GM19468 (cell line): ENCODE measurements at regions not wholly inside any gene's neighbourhood (a gene's known extent, or its start where the extent isn't known, plus 50 kb on each side); places are given as distances from the start of the nearest gene placed in this dataset.

Source experiments
- ATAC-seq: cut with Tn5 transposase; IDR thresholded peaks from one replicate; pipeline ENCODE4 v1.9.1; 2021; ENCODE audit warnings: mild to moderate bottlenecking, moderate library complexity, moderate number of reproducible peaks; ENCODE audit not compliant: unreplicated experiment; ENCODE audit errors: extremely low read depth

DNA sequence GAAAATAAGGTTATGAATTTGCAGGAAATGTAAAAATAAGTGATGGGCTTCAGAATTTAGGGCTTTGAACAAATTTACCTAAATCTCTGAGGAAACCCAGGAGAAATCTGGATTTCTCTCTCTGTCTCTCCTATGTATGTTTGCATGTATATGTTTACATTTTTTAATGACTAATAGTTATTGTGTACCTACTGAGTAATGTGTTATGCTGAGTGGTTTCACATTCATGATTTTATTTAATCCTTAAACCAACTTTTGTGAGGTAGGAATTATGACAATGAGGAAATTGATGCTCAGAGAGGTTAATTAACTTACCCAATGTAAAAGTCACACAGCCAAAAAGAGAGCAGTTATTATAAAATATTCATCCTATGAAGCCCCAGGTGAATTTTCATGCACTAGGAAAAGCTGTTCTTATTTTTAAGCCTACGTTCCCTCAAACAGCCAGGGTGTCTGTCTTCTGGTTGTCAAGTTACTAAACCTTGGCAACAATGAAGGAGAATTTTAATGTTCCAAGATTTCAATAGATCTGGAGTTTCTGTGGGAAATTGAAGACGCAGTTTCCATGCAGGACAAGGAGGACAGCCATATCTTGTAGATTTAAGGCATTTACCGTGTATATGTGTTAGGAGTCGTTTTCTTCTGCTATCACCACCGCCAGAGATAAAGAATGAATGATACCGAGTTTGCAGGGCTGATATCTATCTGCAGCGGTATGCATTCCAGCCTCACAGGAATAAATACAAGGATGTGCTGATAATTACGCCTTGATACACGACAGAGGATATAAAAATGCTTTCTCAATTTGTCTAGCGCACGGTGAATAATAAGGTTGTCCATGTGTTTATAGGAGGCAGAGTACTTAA, 484.8 kb downstream of the ZSWIM6 start:
- no peak for ATAC-seq

DNA sequence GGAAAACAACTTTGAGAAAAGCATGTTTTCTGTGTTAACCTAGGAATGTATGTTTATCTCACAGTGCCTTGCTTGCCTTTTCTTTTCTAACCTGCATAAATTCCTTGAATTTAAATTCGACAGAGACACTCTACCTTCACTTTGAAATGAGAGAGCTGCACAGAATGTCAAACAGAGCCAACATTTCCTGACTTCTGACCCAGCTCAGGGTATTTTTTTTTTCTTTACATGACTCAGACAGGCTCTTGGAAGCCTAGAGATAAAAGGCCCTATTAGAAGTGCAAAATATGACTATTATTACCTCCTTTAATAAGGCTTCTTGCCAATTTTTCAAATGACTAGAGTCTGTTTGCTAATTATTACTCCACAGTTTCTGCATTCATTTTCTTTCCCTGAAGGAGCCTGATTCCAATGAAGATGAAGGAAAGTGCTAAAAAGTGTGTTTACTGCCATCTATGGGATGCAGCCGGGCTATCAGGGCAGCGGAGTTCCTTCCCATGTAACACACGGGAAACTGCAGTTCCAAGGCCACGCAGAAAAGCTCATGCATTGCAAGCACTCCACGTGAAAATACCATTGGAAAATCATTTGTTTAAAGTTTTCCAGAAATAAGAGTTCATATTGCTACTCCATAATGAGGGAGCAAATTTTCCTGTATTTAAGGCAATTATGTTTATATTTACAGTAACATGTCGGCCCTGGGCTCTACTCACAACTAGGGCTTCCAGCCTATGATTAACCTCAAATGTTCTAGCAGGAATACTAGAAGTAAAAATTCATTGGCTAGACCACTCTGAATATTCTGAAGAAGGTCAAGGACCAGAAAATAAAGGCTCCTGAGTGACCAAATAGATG, 485.6 kb downstream of the ZSWIM6 start:
- no peak for ATAC-seq

DNA sequence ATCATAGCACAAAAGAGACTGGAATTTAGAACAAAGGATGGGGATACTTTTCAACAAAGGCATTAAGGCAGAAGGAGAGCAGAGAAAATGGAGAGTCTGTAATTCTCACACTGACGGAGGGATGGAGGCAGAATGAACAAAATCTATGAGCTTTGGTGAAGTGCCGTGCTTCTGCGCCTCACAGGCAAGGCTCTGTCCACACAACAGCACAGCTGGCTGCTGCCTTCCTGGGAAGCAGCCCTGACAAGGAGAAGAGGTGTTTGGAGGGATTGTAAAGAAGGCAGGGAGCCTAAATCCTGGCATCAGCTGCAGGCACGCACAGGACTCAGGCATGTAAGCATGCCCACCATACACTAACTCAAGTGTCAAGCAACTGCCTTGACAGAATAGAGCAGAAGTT, 485.2 kb upstream of the KIF2A start:
- ATAC-seq: no peak

DNA sequence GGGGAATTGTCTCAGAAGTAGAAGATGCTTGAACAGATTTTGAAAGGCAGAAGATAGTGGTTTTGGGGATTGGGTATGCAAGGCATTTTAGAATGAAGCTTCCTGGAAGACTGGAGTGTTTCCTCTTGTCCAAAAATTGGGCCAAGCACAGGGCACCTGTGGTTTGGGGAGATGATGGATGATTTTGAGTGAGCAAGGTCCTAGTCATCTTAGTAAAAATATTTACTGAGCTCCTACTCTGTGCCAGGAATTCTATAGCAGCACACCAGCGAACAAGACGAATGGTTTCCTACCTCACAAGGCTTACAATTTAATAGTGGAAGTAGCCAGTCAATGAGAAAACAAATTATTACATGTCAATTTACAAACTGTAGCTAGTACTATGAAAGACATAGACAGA, 484.4 kb upstream of the KIF2A start:
- no peak for ATAC-seq

DNA sequence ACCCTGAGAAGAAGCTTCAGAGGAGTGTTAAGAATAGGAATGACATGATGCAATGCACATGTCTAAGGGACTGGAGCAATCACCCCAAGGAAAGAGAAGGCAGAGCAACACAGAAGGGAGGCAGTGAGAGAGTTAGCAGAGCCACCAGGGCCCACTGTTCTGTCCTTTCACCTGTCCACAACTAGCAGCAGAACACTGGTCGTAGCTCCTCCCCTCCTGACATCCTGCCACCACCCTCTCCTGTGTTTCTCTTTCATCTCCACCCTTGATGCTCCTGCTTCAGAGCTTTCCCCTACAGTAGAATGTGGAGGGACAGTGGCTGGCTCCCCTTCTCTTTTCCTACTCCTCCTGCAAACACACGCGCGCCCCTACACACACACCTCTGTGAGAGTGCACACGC, 483.4 kb upstream of the KIF2A start:
- ATAC-seq: no peak

DNA sequence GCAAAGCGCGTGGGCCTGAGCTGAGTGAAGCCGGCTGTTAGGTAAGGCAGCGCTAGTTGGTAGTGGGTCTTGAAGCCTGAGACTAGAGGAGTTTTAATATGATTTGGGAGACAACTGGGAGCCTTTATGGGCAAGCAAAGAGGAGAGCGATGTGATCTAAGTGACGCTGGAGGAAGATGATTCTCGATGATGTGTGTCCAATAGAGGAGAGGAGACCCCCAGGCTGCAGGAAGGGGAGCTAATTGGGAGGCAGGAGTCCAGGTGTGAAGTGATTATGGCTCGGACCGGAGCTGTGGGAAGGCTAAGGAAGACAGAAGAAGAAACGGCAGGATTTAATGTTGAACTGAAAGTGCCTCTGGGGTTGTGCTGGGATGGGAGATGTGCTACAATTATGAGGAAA, 482.9 kb upstream of the KIF2A start:
- no peak for ATAC-seq

DNA sequence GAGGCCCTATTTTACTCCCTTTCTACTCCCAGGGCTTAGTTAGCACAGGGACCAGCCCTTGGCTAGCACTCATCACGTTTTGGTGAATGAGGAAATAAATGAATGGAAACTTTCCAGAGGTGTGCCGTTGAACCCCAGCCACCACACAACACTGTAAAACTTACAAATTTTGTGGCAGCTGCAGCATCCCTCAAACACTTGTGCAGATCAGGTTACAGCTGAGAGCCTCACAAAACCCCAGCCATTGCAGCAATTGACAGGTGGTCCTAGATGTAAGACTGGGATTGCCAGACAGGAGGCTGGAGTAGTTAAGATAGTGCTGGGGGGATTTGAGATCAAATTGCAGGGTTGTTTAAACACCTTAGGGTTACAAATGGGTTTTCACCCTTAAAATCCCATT, 482.2 kb upstream of the KIF2A start:
- no peak for ATAC-seq

DNA sequence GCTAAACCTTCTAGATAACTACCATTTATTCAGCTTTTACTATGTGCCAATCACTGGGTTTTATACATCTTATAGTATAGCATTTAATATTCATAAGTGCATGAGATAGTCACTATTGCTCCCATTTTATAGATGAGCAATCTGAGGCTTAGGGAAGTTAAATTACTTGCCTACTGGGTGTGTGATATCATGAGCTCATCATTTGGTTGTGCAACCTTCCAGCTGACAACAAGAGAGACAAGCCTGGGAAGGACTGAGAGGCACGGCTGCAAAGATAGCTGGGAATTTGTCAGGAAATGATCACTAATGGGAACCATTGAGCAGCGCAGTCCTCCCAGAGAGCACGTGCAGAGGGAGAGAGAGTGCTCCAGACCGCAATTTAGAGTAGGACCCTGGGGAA, 481.6 kb upstream of the KIF2A start:
- ATAC-seq: no peak

DNA sequence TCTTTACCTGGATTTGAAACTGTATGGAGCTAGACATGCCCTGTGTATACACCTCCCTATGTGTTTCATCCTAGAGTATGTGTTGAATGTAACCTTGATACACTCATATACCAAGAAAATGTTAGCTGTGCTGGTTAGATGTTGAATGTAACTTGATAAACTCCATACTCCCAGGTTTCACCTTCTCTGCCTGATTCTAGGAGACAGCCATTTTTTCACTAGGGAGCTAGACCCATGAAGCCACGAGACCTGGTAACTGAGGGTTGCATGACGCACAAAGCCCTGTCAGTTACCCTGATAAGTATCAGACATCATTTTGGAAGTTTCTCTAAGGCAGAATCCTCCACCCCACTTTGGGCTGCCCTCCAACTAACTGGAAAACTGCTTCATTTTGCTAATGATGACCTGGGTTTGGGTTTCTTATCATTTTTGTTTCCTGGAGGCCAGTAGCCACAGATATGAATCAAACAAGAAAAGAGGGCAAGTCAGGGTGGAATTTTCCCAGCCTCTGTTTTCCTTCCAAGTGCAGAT, 478.5 kb upstream of the KIF2A start:
- no peak for ATAC-seq

DNA sequence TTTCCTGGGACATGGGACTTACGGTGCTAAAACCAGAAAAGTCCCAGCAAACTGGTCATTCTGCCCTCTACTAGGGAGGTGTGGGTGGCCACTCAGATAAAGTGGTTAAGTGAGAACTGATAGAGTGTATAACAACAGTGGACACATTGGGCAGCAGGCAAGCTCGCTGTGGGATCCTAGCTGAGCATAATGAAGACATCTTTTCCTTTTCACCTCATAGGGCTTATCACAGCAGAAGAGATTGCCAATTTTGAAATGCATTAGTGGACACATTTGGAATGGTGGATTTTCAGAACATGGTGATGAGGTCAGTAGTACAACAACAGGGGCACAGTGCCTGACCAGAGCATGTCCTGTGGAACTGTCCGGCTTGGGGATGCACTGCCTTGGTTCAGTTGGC, 477.1 kb upstream of the KIF2A start:
- ATAC-seq: no peak

DNA sequence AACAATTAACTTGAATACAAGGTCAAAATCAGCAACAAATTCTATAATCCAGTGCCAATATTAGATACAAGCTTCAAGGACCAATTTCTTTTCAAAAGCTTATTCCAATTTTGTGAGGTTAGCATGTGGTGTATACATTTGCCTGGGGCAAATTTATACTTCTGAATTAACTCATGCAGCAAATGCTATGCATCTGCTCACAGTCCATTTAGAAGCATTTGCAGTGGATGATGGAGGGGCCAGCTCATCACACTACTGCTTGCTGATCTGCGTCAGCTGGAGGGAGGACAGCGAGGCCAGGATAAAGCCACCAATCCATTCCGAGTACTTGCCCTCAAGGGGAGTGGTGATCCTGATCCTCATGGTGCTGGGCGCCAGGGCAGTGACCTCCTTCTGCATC, 474.3 kb upstream of the KIF2A start:
- no peak for ATAC-seq

DNA sequence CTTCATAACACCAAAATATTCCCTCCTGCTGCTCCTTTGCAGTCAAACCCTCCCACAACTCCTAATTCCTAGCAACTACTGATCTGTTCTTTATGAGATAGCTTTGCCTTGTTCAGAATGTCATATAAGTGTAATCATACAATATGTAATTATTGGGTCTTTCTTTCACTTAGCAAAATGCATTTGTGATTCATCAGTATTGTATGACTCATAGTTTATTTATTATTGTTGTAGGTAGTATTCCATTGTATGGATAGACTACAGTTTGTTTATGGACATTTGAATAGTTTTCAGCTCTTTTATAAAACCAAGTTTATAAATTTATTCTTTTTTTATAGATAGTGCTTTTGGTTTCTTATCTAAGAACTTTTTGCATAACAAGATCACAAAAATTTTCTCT, 468.2 kb upstream of the KIF2A start:
- no peak for ATAC-seq

DNA sequence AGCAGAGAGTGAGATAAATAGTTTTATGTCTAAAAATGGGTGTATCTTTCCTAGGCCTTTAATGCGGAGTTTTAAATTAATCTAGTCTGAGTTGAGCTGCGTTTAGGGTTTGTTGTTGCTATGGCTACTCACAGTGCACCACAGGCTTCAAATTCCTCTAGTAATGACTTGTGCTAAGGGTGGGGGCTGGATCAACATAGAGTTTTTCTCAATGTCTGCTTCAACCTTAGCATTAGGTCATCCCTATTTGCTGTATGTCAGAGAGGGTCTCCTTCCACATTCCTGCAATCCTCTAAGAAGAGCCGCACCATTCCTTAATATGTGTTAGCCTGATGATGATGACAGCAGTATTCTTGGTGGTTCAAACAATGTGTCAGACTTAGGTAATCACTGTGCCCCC, 465.6 kb upstream of the KIF2A start:
- ATAC-seq: no peak

DNA sequence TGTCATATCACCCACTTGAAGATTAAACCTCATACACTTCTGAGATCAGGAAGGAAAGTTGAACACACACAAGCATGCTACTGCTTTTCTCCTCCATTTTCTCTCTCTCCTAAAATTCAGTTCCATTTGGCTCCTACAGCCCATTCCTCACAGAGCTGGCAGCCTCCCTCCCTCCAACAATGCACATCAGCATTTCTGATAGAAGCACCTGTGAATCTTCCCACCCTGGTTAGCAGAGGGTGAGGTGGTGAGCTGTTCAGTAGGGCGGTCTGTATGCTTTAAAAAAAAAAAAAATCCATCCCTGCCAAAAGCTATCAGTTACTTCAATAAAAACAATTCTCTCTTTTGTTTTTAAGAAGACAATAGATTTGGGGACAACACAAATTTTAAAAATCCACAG, 463.2 kb upstream of the KIF2A start:
- no peak for ATAC-seq

DNA sequence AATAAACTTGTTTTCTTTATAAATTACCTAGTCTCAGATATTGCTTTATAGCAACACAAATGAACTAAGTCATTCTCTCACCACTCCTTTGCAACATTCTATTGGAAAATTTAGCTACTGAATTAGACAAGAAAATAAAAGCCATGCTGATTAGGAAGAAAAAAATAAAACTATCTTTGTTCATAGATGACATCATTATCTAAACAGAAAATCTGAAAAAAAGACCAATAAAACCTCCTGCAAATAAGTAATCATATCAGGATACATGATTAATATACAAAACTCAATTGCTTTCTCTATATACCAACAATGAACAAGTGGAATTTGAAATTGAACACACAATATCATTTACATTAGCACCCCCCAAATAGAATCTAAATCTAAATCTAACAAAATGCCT, 455.3 kb upstream of the KIF2A start:
- ATAC-seq: no peak

DNA sequence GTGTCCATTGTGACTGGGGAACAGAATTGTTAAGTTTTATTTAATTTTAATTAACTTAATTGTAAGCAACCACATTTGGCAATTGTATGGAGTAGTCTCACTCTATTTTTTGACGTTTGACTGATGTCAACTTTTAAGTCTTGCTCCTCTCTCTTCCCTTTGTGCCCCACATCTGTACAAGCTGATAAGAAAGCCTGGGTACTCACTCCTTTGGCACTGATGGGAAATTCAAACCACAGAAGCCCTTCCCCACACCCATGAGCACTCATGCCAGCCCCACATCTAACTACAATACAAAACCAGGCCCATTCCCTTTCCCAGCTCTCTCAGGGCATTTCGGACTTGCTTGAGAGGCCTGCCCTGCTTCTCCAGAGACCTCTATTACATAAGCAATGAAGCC, 451.5 kb upstream of the KIF2A start:
- no peak for ATAC-seq

DNA sequence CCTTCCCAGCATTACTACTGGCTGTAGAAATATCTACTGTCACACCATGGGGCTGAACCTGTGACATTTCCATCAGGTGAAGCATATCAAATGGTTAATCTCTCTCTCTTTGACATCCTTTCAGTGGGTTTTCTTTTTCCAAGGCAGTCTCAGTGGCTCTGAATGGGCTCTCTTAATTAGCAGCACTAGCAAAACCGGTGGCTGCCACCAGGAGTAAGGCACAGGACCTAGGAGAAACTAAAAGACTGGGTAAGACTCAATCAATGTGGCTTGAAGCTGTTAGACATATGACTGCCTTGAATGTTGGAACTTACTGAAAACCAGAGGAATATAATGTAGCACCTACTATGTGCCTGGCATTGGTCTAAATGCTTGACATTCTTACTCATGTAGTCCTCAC, 445.0 kb upstream of the KIF2A start:
- no peak for ATAC-seq

DNA sequence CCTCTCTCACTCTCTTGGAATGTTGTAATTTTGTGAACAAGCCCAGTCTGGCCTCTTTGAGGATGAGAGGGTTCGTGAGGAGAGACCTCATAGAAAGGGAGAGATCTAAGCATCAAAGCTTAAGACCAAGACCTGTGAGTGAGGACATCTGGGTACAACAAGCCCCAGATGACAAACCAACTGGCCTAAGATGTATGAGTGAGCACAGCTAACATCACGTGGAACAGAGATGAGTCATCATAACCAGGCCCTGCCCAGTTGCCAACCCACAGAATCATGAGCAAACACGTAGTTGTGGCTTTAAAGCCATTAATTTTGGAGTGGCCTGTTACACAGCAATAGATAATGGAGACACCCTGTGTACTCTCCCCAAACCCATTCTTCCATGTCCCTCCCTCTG, 439.1 kb upstream of the KIF2A start:
- no peak for ATAC-seq

DNA sequence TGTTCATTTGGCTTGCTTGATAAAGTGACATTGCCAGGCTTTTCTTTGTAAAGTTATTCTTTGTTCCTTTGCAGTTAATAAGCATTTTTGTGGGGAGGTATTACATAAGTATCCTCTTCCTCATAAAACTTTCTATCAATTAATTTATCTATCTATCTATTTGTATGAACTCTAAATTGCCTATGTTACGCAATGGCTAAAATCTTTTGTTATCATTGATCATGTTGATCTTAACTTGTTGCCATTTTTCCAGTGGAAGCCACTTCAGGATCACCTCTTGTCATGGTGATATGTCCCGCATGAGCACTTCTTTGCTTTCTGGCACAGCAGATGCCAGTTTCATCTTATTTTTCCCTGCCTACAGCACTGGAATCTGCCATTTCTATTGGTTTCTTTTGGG, 436.7 kb upstream of the KIF2A start:
- no peak for ATAC-seq

DNA sequence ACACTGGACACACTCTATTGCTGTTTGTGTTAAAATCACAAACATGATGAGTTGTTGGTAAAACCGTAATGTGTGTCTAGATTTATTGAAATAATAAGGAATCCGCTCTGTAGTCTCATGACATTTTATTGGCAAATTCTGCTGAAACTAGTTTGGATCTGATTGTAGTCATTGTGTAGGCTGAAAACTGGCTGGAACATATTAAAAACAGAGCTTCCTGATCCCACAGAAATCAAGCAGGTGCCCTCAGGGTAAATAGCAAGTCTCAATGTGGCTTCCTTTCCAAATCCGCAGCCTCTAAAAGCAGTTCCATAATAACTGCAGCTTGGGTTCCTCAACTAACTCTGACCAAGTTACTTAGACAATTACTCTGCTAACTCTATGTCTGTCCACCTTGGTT, 427.5 kb upstream of the KIF2A start:
- no peak for ATAC-seq

DNA sequence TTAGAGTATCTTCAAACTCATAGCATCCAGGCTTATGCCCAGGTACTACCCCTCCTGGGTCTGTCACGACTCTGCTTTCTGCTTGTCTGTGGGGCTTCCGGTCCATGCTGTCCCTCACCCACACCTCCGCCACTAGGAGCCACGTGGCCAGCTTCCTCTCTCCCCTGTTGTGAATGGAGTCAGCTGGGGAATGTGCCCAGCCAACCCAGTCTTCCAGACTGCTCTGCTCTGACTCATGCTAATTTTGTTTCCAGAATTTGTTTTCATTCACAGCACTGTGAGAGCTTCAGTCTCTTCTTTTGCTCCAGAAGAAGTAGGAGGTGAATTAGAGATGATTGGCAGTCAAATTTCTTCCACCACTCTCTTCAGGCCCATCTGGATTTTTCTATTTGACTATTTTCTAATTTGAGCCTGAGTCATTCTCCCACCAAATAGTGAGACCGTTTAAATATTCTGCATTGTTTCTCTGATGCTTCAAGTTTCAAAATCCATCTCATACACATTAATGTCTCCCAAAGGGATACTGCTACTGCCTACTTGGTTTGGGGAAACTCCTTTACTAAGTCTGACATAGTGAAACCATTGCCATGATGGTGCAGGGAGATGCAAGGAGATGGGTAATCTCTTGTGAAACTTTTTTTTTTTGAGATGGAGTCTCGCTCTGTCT, 424.1 kb upstream of the KIF2A start:
- no peak for ATAC-seq
